SK-N-SH treated with all-trans-retinoic acid at 6 μM for 48 hours (cell line): ENCODE measurements at regions not wholly inside any gene's neighbourhood (a gene's known extent, or its start where the extent isn't known, plus 50 kb on each side); places are given as distances from the start of the nearest gene placed in this dataset.

Source experiments
- ATAC-seq: fragments of 200-7000 bp; cut with Tn5 transposase; 3 replicates; pipeline ENCODE4 v1.9.1; 2020; ENCODE audit warnings: mild to moderate bottlenecking, moderate library complexity
- ARNTL ChIP-seq: fragments of 450-650 bp; formaldehyde crosslinking; IDR thresholded peaks from 2 replicates; pipeline ENCODE4 v1.5.0; 2020; ENCODE audit warnings: low read depth, mild to moderate bottlenecking, moderate library complexity, borderline replicate concordance
- BACH2 ChIP-seq: fragments of 250-450 bp; sonication (Bioruptor Pico); IDR thresholded peaks from 2 replicates; pipeline ENCODE4 v1.9.0; 2021; ENCODE audit warnings: mild to moderate bottlenecking, borderline replicate concordance
- ESRRG ChIP-seq: fragments of 250-450 bp; sonication (Bioruptor Pico); IDR thresholded peaks from 2 replicates; pipeline ENCODE4 v1.6.1; 2021; ENCODE audit warnings: mild to moderate bottlenecking
- GLIS3 ChIP-seq: fragments of 250-450 bp; sonication (Bioruptor Pico); IDR thresholded peaks from 2 replicates; pipeline ENCODE4 v1.5.0; 2020; ENCODE audit warnings: mild to moderate bottlenecking, moderate library complexity
- ISL1 ChIP-seq: fragments of 250-450 bp; sonication (Bioruptor Pico); IDR thresholded peaks from 2 replicates; pipeline ENCODE4 v2.1.2; 2022; ENCODE audit warnings: mild to moderate bottlenecking, moderate library complexity
- OSR1 ChIP-seq: fragments of 250-450 bp; sonication (Bioruptor Pico); IDR thresholded peaks from 2 replicates; pipeline ENCODE4 v1.8.0; 2022; ENCODE audit warnings: moderate library complexity, mild to moderate bottlenecking, inconsistent platforms
- PPARA ChIP-seq: fragments of 250-450 bp; sonication (Bioruptor Pico); IDR thresholded peaks from 2 replicates; pipeline ENCODE4 v1.5.0; 2020; ENCODE audit warnings: mild to moderate bottlenecking, borderline replicate concordance
- RARB ChIP-seq: fragments of 250-450 bp; sonication (Bioruptor Pico); IDR thresholded peaks from 2 replicates; pipeline ENCODE4 v1.8.0; 2021; ENCODE audit warnings: mild to moderate bottlenecking, moderate library complexity
- SNAI2 ChIP-seq: fragments of 250-450 bp; sonication (Bioruptor Pico); IDR thresholded peaks from 2 replicates; pipeline ENCODE4 v1.5.0; 2020; ENCODE audit warnings: mild to moderate bottlenecking, moderate library complexity
- TCF4 ChIP-seq: fragments of 250-450 bp; sonication (Bioruptor Pico); IDR thresholded peaks from 2 replicates; pipeline ENCODE4 v1.8.0; 2021; ENCODE audit warnings: mild to moderate bottlenecking, moderate library complexity, borderline replicate concordance
- TOX ChIP-seq: fragments of 250-450 bp; sonication (Bioruptor Pico); IDR thresholded peaks from 2 replicates; pipeline ENCODE4 v1.8.0; 2021; ENCODE audit warnings: mild to moderate bottlenecking, moderate library complexity, borderline replicate concordance
- ZC3H10 ChIP-seq: fragments of 250-450 bp; sonication (Bioruptor Pico); IDR thresholded peaks from 2 replicates; pipeline ENCODE4 v1.5.1; 2021; ENCODE audit warnings: mild to moderate bottlenecking, moderate library complexity
- ZFP3 ChIP-seq: fragments of 250-450 bp; sonication (Bioruptor Pico); IDR thresholded peaks from 2 replicates; pipeline ENCODE4 v1.5.0; 2020; ENCODE audit warnings: mild to moderate bottlenecking, moderate library complexity
- ZFP30 ChIP-seq: fragments of 450-650 bp; formaldehyde crosslinking; IDR thresholded peaks from 2 replicates; pipeline ENCODE4 v1.5.0; 2022; ENCODE audit warnings: mild to moderate bottlenecking, moderate library complexity
- ZNF565 ChIP-seq: fragments of 450-650 bp; formaldehyde crosslinking; conservative IDR thresholded peaks from 2 replicates; pipeline ENCODE4 v1.5.0; 2020; ENCODE audit warnings: low read depth, mild to moderate bottlenecking, moderate library complexity
- ZNF70 ChIP-seq: fragments of 450-650 bp; formaldehyde crosslinking; IDR thresholded peaks from 2 replicates; pipeline ENCODE4 v1.5.0; 2020; ENCODE audit warnings: mild to moderate bottlenecking, moderate library complexity
- ZNF8 ChIP-seq: fragments of 450-650 bp; formaldehyde crosslinking; IDR thresholded peaks from 2 replicates; pipeline ENCODE4 v1.5.0; 2020; ENCODE audit warnings: mild to moderate bottlenecking, moderate library complexity
- TF ChIP-seq, protein P1 (sequence below): fragments of 250-450 bp; sonication (Bioruptor Pico); IDR thresholded peaks from 2 replicates; pipeline ENCODE4 v1.8.0; 2021; ENCODE audit warnings: low read depth, mild to moderate bottlenecking, moderate library complexity, borderline replicate concordance
- TF ChIP-seq, protein P2 (sequence below): fragments of 250-450 bp; sonication (Bioruptor Pico); IDR thresholded peaks from 2 replicates; pipeline ENCODE4 v1.8.0; 2020; ENCODE audit warnings: mild to moderate bottlenecking, moderate library complexity, borderline replicate concordance
- TF ChIP-seq, protein P3 (sequence below): fragments of 250-450 bp; sonication (Bioruptor Pico); IDR thresholded peaks from 2 replicates; pipeline ENCODE4 v1.5.1; 2021; ENCODE audit warnings: mild to moderate bottlenecking, moderate library complexity
- TF ChIP-seq, protein P4 (sequence below): fragments of 250-450 bp; sonication (Bioruptor Pico); IDR thresholded peaks from 2 replicates; pipeline ENCODE4 v1.5.1; 2020; ENCODE audit warnings: low read depth, mild to moderate bottlenecking, moderate library complexity

DNA sequence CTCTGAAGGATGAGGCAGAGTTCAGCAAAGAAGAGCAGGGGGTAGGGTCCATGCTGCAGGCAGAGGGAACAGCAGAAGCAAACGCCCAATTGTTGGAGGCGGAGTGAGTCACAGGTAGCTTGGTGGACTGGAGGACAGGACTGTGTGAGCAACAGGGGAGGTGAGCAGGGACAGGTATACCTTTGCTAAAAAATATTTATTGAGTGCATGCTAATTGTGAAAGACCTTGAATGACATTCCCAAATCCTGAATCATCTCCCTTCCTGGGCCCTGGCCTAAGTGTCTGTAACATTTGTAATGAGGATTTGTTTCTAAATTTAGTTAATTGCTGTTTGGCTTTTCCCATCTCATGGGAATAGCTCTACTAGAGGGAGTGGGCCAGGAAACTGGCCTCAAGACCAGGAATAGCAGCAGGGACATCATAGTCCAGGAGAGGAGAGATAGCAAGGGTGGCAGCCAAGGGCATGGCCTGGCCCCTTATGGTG is 123.7 kb downstream of the FOXD2 start:
- no peak for ATAC-seq

DNA sequence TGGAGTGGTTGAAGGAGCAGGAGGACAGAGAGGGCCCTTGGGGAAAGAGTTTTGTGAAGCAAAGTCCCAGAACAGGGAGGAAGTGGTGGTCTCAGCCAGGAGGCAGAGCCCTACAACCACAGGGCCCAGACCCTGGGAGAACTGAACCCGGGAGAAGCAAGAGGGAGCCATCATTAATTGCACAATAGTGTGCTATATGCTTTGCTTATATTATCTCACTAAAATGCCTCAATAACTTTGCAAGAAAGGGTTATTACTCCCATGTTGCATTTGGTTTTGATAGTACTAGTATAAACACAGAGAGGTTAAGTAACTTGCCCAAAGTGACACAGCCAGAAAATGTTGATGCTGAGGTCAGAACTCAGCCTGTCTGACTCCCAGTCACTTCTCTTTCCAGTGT is 124.3 kb downstream of the FOXD2 start:
- no peak for ATAC-seq
- TF ChIP-seq ZC3H10 (CRISPR knock-in tag) (no peak), ISL1 (CRISPR knock-in tag) (no peak), ZNF565 (CRISPR knock-in tag) (no peak), PPARA (no peak), ARNTL (CRISPR knock-in tag) (no peak), ESRRG (CRISPR knock-in tag) (no peak), SNAI2 (CRISPR knock-in tag) (no peak), TCF4 (no peak), BACH2 (CRISPR knock-in tag) (no peak), ZFP3 (no peak), TOX (no peak)
- TF ChIP-seq, protein P1, sequence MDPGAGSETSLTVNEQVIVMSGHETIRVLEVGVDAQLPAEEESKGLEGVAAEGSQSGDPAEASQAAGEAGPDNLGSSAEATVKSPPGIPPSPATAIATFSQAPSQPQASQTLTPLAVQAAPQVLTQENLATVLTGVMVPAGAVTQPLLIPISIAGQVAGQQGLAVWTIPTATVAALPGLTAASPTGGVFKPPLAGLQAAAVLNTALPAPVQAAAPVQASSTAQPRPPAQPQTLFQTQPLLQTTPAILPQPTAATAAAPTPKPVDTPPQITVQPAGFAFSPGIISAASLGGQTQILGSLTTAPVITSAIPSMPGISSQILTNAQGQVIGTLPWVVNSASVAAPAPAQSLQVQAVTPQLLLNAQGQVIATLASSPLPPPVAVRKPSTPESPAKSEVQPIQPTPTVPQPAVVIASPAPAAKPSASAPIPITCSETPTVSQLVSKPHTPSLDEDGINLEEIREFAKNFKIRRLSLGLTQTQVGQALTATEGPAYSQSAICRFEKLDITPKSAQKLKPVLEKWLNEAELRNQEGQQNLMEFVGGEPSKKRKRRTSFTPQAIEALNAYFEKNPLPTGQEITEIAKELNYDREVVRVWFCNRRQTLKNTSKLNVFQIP (CRISPR knock-in tag): no peak
- TF ChIP-seq, protein P2, sequence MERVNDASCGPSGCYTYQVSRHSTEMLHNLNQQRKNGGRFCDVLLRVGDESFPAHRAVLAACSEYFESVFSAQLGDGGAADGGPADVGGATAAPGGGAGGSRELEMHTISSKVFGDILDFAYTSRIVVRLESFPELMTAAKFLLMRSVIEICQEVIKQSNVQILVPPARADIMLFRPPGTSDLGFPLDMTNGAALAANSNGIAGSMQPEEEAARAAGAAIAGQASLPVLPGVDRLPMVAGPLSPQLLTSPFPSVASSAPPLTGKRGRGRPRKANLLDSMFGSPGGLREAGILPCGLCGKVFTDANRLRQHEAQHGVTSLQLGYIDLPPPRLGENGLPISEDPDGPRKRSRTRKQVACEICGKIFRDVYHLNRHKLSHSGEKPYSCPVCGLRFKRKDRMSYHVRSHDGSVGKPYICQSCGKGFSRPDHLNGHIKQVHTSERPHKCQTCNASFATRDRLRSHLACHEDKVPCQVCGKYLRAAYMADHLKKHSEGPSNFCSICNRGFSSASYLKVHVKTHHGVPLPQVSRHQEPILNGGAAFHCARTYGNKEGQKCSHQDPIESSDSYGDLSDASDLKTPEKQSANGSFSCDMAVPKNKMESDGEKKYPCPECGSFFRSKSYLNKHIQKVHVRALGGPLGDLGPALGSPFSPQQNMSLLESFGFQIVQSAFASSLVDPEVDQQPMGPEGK (CRISPR knock-in tag): no peak
- TF ChIP-seq, protein P3, sequence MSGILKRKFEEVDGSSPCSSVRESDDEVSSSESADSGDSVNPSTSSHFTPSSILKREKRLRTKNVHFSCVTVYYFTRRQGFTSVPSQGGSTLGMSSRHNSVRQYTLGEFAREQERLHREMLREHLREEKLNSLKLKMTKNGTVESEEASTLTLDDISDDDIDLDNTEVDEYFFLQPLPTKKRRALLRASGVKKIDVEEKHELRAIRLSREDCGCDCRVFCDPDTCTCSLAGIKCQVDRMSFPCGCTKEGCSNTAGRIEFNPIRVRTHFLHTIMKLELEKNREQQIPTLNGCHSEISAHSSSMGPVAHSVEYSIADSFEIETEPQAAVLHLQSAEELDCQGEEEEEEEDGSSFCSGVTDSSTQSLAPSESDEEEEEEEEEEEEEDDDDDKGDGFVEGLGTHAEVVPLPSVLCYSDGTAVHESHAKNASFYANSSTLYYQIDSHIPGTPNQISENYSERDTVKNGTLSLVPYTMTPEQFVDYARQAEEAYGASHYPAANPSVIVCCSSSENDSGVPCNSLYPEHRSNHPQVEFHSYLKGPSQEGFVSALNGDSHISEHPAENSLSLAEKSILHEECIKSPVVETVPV: no peak

More for the DNA sequence above, 123.7 kb downstream of the FOXD2 start:
- no peak for TF ChIP-seq SNAI2 (CRISPR knock-in tag)
- no peak for TF ChIP-seq OSR1 (CRISPR knock-in tag)
- no peak for TF ChIP-seq BACH2 (CRISPR knock-in tag)
- TF ChIP-seq, protein P3: no peak
- TF ChIP-seq, protein P1 (CRISPR knock-in tag): no peak
- TF ChIP-seq ZFP30 (CRISPR knock-in tag): no peak
- TF ChIP-seq, protein P4, sequence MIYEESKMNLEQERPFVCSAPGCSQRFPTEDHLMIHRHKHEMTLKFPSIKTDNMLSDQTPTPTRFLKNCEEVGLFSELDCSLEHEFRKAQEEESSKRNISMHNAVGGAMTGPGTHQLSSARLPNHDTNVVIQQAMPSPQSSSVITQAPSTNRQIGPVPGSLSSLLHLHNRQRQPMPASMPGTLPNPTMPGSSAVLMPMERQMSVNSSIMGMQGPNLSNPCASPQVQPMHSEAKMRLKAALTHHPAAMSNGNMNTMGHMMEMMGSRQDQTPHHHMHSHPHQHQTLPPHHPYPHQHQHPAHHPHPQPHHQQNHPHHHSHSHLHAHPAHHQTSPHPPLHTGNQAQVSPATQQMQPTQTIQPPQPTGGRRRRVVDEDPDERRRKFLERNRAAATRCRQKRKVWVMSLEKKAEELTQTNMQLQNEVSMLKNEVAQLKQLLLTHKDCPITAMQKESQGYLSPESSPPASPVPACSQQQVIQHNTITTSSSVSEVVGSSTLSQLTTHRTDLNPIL (CRISPR knock-in tag): no peak
- TF ChIP-seq ARNTL (CRISPR knock-in tag): no peak
- TF ChIP-seq ISL1 (CRISPR knock-in tag): no peak
- TF ChIP-seq ZNF70 (CRISPR knock-in tag): no peak
- no peak for TF ChIP-seq ZC3H10 (CRISPR knock-in tag)
- TF ChIP-seq RARB (CRISPR knock-in tag): no peak
- no peak for TF ChIP-seq TCF4
- no peak for TF ChIP-seq GLIS3 (CRISPR knock-in tag)
- no peak for TF ChIP-seq ZNF565 (CRISPR knock-in tag)
- TF ChIP-seq TOX: no peak
- no peak for TF ChIP-seq ZFP3
- TF ChIP-seq ESRRG (CRISPR knock-in tag): no peak
- no peak for TF ChIP-seq ZNF8 (CRISPR knock-in tag)

DNA sequence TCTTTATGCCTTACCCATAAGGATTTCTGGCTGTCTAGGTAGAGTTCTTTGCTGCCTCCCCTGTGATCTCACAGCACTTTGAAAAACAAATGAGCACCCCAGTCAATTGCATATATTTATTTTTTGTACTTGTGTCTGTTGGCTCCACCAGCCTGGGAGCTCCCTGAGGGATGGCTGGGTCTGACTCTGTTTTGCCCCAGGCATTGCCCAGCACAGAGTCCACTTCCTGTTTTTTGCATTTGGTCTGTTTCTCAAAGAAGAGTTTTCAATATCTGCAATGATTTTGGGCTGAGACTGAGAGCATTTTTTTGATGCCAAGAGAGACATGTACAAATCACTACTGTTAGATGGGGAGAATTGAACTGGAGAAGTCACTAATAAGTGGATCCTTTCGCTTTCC is 125.0 kb downstream of the FOXD2 start:
- no peak for TF ChIP-seq ZNF565 (CRISPR knock-in tag)
- no peak for TF ChIP-seq ARNTL (CRISPR knock-in tag)
- no peak for ATAC-seq
